ENCODE measurements at regions not wholly inside any gene's neighbourhood (a gene's known extent, or its start where the extent isn't known, plus 50 kb on each side); places are given as distances from the start of the nearest gene placed in this dataset.

DNA sequence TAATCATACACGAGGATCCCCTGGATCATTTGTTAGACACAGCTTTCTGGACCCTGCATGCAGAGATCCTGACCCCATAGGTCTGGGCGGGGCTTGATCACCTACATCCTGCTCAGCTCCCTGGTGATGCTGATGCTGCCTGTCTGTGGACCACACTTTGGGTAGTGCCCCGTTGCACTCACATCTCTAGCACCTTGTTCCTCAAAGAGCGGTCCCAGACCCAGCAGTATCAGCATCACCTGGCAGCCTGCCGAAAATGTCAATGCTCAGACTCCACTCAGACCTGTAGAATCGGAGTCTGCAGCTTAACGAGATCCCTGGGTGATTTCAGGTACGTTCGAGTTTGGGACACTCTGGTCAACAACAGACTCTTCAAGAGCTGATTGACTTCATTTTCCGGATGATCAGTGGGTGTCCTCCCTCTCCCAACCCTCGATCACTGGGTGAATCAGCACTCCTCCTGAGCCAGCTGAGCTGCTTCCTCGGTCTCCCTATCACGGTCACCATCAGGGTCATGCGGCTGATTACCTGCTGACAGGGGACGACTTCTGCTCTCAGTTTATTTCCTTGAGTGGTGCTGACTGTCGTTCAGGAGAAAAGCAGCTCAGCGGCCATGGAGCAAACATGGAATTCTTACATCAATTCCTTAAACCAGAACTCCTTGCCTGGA, 150.6 kb upstream of the RAB12 start:
- no peak for DNase-seq

DNA sequence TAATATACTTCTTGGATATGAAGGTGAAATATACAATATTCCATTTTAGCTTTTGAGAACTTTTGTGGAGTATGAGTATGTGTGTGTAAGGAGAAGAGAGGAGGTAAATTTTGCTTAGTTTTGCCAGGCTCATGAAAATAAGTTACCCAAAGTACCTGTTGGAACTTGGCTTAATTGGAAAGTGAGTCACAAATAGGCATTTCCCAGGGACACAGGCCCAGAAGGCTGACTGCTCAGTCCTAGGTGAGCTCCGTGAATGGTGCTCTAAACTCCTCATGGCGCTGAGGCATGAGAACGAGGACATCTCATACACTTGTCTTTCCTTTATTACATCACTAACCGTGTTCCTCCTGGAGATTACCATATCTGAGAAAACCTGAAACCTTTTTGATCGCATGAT, 148.5 kb upstream of the RAB12 start:
- no peak for DNase-seq

GRCh38 chr18:8461544-8461943, 147.7 kb upstream of the RAB12 start:
- no peak for DNase-seq

- no peak for DNase-seq
Observed at GRCh38 chr18:8462651-8463185, 146.5 kb upstream of the RAB12 start.

DNA sequence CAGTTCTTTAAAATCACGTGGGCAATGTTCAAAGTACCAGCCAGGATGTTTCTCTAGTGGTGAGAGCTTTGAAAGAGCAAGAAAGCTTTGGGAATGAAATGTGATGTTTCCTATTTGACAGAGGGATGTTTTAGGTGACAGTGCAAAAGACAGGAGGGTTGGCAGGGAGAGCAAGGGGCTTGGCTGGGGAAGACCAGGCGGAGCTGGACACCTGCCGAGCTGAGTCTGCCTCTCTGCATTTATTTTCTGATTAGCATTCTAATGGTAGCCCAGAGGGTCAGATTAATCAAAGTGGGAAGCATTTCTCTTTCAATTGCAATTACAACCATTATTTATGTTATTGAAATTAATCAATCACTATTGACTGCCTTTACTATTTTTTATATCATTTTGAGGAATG, 145.4 kb upstream of the RAB12 start:
- no peak for DNase-seq

DNA sequence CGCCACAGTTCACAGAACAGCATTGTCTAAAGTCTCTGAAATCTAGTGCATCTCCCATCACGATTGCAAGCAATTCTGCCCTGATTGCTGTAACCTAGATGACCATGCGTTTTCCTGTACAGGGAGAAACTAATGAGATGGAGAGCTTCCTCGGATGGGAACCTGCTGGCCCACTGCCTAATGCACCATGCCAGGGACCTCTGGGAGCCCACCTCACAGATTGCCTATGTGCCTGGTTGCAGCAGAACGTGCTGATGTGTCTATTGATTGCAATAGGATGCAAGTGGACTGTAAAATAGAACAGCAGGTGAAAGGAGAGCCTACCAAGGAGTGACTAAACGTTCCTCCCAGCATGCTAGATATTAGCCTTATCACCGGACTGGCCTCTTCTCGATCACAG, 141.0 kb upstream of the RAB12 start:
- DNase-seq: no peak

DNA sequence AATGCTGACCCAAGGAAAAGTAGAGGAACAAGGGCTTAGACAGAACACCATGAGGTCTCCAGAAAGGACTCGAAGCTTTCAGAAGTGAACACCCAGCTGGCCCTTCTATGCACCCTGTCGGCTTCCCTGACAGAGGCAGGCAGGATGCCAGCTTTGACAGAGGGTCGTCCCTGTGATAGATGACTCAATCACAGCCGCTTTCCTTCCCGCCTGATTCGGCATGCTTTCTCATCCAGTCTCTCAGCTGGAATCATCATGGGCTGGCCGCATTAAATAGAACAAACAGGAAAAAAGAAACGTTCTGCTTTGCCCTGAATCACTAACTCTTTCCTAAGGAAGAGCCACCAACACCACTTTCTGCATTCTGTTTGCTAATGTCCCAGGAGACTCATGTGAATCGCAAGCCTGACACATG, 140.3 kb upstream of the RAB12 start:
- DNase-seq: no peak

GRCh38 chr18:8469544-8470130, 139.6 kb upstream of the RAB12 start:
- DNase-seq: no peak

GRCh38 chr18:8471372-8471771, 137.9 kb upstream of the RAB12 start:
- no peak for DNase-seq

DNA sequence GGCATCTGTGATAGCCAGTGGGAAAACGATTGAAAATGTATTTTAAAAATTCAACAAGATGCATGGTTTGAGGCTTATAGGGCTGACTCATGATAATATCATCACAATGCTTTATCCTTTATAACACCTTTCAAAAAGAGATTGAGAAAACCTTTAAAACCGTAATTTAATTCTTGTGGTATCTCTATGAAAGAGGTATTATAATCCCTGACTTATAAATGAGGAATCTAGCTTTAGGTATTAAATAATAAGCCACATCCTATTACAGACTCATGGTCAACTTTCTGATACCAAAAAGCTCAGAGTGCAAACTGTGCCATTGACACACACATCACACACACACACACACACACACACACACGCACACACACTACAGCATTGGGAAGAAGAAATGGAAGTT, 134.6 kb upstream of the RAB12 start:
- no peak for DNase-seq

- DNase-seq: no peak
Observed at GRCh38 chr18:8477615-8478014, 131.6 kb upstream of the RAB12 start.

GRCh38 chr18:8478166-8478967, 130.9 kb upstream of the RAB12 start:
- peak; percentile 34 for DNase-seq

GRCh38 chr18:8478968-8479370, 130.3 kb upstream of the RAB12 start:
- DNase-seq: no peak

DNA sequence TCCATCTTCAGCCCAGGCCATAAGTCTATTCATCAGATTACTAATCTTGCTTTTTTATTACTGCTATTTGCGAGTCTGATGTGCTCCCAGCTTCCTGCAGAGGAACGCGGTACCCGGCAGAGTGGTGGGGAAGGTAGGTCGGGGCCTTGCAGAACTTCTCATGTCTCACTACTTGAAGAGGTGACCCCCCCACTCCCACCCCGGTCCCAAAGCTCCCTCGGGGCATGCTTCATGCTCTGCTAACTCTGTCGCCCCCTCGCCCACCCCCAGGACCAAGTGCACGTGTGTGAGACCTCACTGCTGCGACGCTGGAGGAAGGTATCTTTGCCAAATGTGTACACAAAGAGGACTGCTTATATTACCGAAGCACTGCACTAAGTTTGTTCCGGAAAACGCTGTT, 129.4 kb upstream of the RAB12 start:
- no peak for DNase-seq

GRCh38 chr18:8480506-8481328, 128.5 kb upstream of the RAB12 start:
- DNase-seq: no peak

DNA sequence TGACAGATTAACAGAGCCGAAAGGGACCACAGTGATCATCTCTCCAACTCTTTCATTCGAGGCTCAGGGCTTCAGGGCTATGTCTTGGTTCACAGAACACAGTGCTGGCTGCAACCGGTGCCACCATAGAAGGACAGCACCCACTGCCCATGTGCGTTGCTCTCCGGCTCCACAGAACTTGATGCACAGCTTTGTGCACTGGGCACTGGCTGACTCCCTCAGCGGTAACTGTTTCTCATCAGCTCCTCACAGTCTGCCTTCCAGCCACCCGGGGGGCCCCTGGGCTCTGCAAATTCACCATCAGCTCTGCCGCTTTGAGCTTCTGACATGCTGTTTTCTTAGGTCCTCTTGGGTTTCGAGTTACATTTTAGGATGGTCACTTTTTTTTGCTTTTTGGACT, 124.3 kb upstream of the RAB12 start:
- no peak for DNase-seq

GRCh38 chr18:8489761-8490160, 119.5 kb upstream of the RAB12 start:
- DNase-seq: no peak

GRCh38 chr18:8491516-8491915, 117.7 kb upstream of the RAB12 start:
- no peak for DNase-seq

DNA sequence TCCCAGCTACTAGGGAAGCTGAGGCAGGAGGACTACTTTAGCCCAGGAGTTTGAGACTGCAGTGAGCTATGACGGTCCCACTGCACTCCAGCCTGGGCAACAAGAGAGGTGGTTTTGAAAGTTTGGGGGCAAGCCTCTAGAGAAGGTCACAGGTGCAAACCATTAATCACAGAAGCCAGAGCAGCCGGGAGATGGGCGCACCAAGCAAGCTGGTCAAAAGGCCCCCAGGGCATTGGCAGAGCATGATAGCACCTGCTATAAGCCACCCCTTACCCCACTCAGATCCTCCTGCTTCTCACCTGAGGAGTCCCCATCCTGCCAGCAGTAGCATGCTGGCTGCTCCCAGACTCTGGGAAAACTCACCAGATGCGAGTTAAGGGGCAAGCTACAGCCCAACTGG, 116.1 kb upstream of the RAB12 start:
- no peak for DNase-seq

- DNase-seq: no peak
Observed at GRCh38 chr18:8496186-8496585, 113.1 kb upstream of the RAB12 start.

DNA sequence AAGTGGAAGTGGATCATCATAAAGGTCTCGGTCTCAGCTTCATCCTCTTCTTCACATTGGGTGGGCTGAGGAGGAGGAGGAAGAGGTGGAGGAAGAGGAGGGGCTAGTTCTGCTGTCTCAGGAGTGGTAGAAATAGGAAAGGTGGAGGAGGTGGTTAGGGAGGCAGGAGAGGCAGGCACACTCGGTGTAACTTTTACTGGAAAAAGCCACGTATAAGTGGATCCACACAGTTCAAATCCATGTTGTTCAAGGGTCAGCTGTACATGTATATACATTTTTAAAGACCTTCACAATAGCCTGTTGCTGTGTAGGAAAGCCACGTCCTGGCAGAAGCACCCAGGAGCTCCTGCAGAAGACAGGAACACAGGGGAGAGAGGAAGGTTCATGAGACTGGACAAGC, 110.3 kb upstream of the RAB12 start:
- DNase-seq: no peak

GRCh38 chr18:8499810-8500675, 109.2 kb upstream of the RAB12 start:
- no peak for DNase-seq

All from activated CD4-positive, alpha-beta T cell treated with anti-CD3 and anti-CD28 coated beads, Interleukin-2, amount 50 U/mL, for 1 hour (primary cell).